T-cell (primary cell): ENCODE measurements at regions not wholly inside any gene's neighbourhood (a gene's known extent, or its start where the extent isn't known, plus 50 kb on each side); places are given as distances from the start of the nearest gene placed in this dataset.

Experiments used
- ATAC-seq, 4 experiments: fragments of 200-7000 bp in 3 of 4; fragments of 150-1000 bp in 1 of 4; cut with Tn5 transposase; replicated peaks in 1 of 4; 1 replicate in 3 of 4; 2 replicates in 1 of 4; pipeline ENCODE4 v1.10.0; 2021; ENCODE audit warnings: moderate library complexity in 3 of 4, mild to moderate bottlenecking in 2 of 4, moderate number of reproducible peaks in 1 of 4
- CTCF ChIA-PET, 2 donors: fragments of 300-600 bp; sonication (Branson Sonifier 250); formaldehyde crosslinking; loops; one replicate each; lab custom pipeline; 2022; ENCODE audit warnings: antibody characterized with exemption in 2 of 2; lab: Charles Lee
- POLR2A ChIA-PET, 2 donors: fragments of 300-600 bp; sonication (Branson Sonifier 250); formaldehyde crosslinking; loops; one replicate each; lab custom pipeline; 2022; ENCODE audit warnings: antibody characterized with exemption in 2 of 2; lab: Charles Lee
- DNase-seq, 35 experiments: peaks; one replicate each; pipeline versions ENCODE4 v3.0.0 to v3.0.0-alpha.2; 2013 to 2023
- H3K27ac ChIP-seq: one replicate; pipeline ENCODE4 v1.5.1; 2013; ENCODE audit warnings: low read length
- H3K27me3 ChIP-seq, 2 experiments: replicated peaks in 1 of 2; 1 replicate in 1 of 2; 2 replicates in 1 of 2; pipeline versions ENCODE4 v1.6.1 to v1.7.0; 2013; ENCODE audit warnings: low read length in 1 of 2, mixed read lengths in 1 of 2; ENCODE audit not compliant: control insufficient read depth in 2 of 2, insufficient read depth in 2 of 2; ENCODE audit errors: extremely low read depth in 1 of 2
- H3K36me3 ChIP-seq, 2 donors: 1 replicate in 1 of 2; 2 replicates in 1 of 2; pipeline versions ENCODE4 v1.6.1 to v1.7.0; 2013; ENCODE audit warnings: low read length in 1 of 2; ENCODE audit not compliant: control insufficient read depth in 2 of 2, insufficient read depth in 1 of 2; ENCODE audit errors: extremely low read depth in 1 of 2
- H3K4me1 ChIP-seq, 2 experiments: 1 replicate in 1 of 2; 2 replicates in 1 of 2; pipeline versions ENCODE4 v1.6.1 to v1.7.0; 2013; ENCODE audit warnings: low read length in 2 of 2, mixed read lengths in 1 of 2; ENCODE audit not compliant: insufficient read depth in 2 of 2, control insufficient read depth in 1 of 2; ENCODE audit errors: extremely low read depth in 1 of 2
- H3K4me3 ChIP-seq, 2 donors: 1 replicate in 1 of 2; 2 replicates in 1 of 2; pipeline versions ENCODE4 v1.5.1 to v1.7.0; 2013; ENCODE audit warnings: mild to moderate bottlenecking in 2 of 2, low read length in 1 of 2, moderate library complexity in 1 of 2; ENCODE audit not compliant: control insufficient read depth in 1 of 2; ENCODE audit errors: extremely low read depth in 1 of 2
- H3K9me3 ChIP-seq: 2 replicates; pipeline ENCODE4 v1.7.0; 2013
- H3K27ac Mint-ChIP-seq, 2 donors: one replicate each; pipeline ENCODE4 v1.8.0; 2020 to 2021; ENCODE audit warnings: mild to moderate bottlenecking in 2 of 2, mixed read lengths in 2 of 2
- H3K27me3 Mint-ChIP-seq, 2 donors: one replicate each; pipeline ENCODE4 v1.8.0; 2021 to 2022; ENCODE audit warnings: mixed read lengths in 2 of 2
- H3K36me3 Mint-ChIP-seq: one replicate; pipeline ENCODE4 v1.8.0; 2021; ENCODE audit warnings: mixed read lengths
- H3K4me1 Mint-ChIP-seq, 3 donors: one replicate each; pipeline ENCODE4 v1.8.0; 2020 to 2022; ENCODE audit warnings: mixed read lengths in 3 of 3, mild to moderate bottlenecking in 1 of 3
- H3K4me3 Mint-ChIP-seq, 3 donors: one replicate each; pipeline ENCODE4 v1.8.0; 2020 to 2022; ENCODE audit warnings: mild to moderate bottlenecking in 3 of 3, mixed read lengths in 3 of 3, moderate library complexity in 3 of 3
- H3K9me3 Mint-ChIP-seq, 3 donors: one replicate each; pipeline ENCODE4 v1.8.0; 2020 to 2022; ENCODE audit warnings: mixed read lengths in 3 of 3
- WGBS: methylation state at CpG from one replicate; pipeline ENCODE4 v1.1.5; 2013; ENCODE audit warnings: missing lambda C conversion rate; ENCODE audit not compliant: insufficient coverage; 5-methylcytosine and 5-hydroxymethylcytosine counted together

DNA sequence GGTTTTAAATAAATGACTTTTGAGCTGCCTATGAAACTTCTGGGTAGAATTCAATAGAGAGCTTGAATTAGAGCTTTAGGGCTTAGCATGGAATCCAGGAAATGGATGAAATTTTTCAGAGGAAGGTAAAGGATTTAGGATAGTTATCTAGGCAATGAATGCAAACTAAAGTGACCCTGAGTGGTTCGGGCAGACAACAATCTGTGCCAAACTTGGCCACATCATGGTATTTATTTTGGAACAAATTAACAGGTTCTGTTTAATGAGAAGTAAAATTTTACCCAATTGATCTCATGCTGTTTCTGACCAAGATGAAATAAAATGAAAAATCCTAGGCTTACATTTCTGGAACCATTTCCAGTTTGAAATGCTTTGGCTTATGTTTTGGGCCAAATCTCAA lies 934.4 kb downstream of the MAT2B start:
- Histone ChIP-seq H3K4me1 (no peaks in the 10 kb centered on the region), H3K4me3 (no peak overlapping the region), H3K27me3 (no peaks in the 10 kb centered on the region), H3K27ac (no peak overlapping the region), H3K9me3 (no peaks in the 10 kb centered on the region), H3K36me3 (no peaks in the 10 kb centered on the region)
- no peak overlapping the region for H3K4me3 Mint-ChIP-seq
- H3K27me3 Mint-ChIP-seq = no peaks in the 10 kb centered on the region
- H3K9me3 Mint-ChIP-seq = peaks cover 1 to 15% (median 11%) of the 10 kb centered on the region in 3 donors
- ATAC-seq (no peak), DNase-seq (no peak)
- POLR2A ChIA-PET = no interaction called here
- no peak overlapping the region for H3K27ac Mint-ChIP-seq
- H3K4me1 Mint-ChIP-seq = no peaks in the 10 kb centered on the region
- H3K36me3 Mint-ChIP-seq = no peaks in the 10 kb centered on the region
- CTCF ChIA-PET = no interaction called here
- WGBS = no CpG with 5 or more reads among the region's 1 CpG

GRCh38 chr5:164449460-164449859 lies 944.0 kb downstream of the MAT2B start:
- ChIA-PET POLR2A (no interaction called here), CTCF (no interaction called here)
- Mint-ChIP-seq H3K36me3 (no peaks in the 10 kb centered on the region), H3K27me3 (no peaks in the 10 kb centered on the region), H3K27ac (no peak overlapping the region), H3K4me1 (no peaks in the 10 kb centered on the region), H3K9me3 (peaks cover 5 to 7% (median 6%) of the 10 kb centered on the region in 3 donors), H3K4me3 (no peak overlapping the region)
- H3K27ac ChIP-seq = no peak overlapping the region
- H3K36me3 ChIP-seq = no peaks in the 10 kb centered on the region
- WGBS = 83% methylated on average over 1 of the region's 1 CpG
- H3K4me1 ChIP-seq = no peaks in the 10 kb centered on the region
- H3K9me3 ChIP-seq = no peaks in the 10 kb centered on the region
- DNase-seq (no peak), ATAC-seq (no peak)
- H3K4me3 ChIP-seq = no peak overlapping the region
- H3K27me3 ChIP-seq = no peaks in the 10 kb centered on the region

GRCh38 chr5:164466033-164466432 lies 960.6 kb downstream of the MAT2B start:
- H3K4me1 ChIP-seq = no peaks in the 10 kb centered on the region
- H3K36me3 ChIP-seq = no peaks in the 10 kb centered on the region
- H3K9me3 ChIP-seq = no peaks in the 10 kb centered on the region
- Mint-ChIP-seq H3K4me3 (no peak overlapping the region), H3K27ac (no peak overlapping the region), H3K27me3 (no peaks in the 10 kb centered on the region), H3K9me3 (peaks cover 4 to 17% (median 13%) of the 10 kb centered on the region in 3 donors), H3K4me1 (no peaks in the 10 kb centered on the region), H3K36me3 (no peaks in the 10 kb centered on the region)
- ChIA-PET POLR2A (no interaction called here), CTCF (no interaction called here)
- no peak for ATAC-seq
- DNase-seq = no peak
- no peaks in the 10 kb centered on the region for H3K27me3 ChIP-seq
- no peak overlapping the region for H3K27ac ChIP-seq
- H3K4me3 ChIP-seq = no peak overlapping the region

- no peaks in the 10 kb centered on the region for H3K27me3 ChIP-seq
- no peaks in the 10 kb centered on the region for H3K36me3 ChIP-seq
- no peaks in the 10 kb centered on the region for H3K9me3 ChIP-seq
- CTCF ChIA-PET = no interaction called here
- no peaks in the 10 kb centered on the region for H3K36me3 Mint-ChIP-seq
- no peak overlapping the region for H3K4me3 ChIP-seq
- ATAC-seq (no peak), DNase-seq (no peak)
- POLR2A ChIA-PET = no interaction called here
- no peak overlapping the region for H3K27ac ChIP-seq
- no peak overlapping the region for H3K27ac Mint-ChIP-seq
- WGBS = 89% methylated on average over 1 of the region's 1 CpG
- H3K27me3 Mint-ChIP-seq = no peaks in the 10 kb centered on the region
- H3K4me3 Mint-ChIP-seq = no peak overlapping the region
- H3K4me1 ChIP-seq = no peaks in the 10 kb centered on the region
- H3K4me1 Mint-ChIP-seq = no peaks in the 10 kb centered on the region
- H3K9me3 Mint-ChIP-seq = peaks cover 0 to 14% (median 5%) of the 10 kb centered on the region in 3 donors
Measured at GRCh38 chr5:164470312-164470711, 964.9 kb downstream of the MAT2B start.

- no peak overlapping the region for H3K27ac ChIP-seq
- H3K4me3 ChIP-seq = no peak overlapping the region
- H3K4me1 ChIP-seq = no peaks in the 10 kb centered on the region
- ATAC-seq = no peak
- no peaks in the 10 kb centered on the region for H3K27me3 Mint-ChIP-seq
- no peaks in the 10 kb centered on the region for H3K9me3 ChIP-seq
- POLR2A ChIA-PET = no interaction called here
- H3K9me3 Mint-ChIP-seq = peaks cover 0 to 12% (median 4%) of the 10 kb centered on the region in 3 donors
- DNase-seq = no peak
- H3K4me3 Mint-ChIP-seq = no peak overlapping the region
- CTCF ChIA-PET = no interaction called here
- no peaks in the 10 kb centered on the region for H3K36me3 Mint-ChIP-seq
- no peaks in the 10 kb centered on the region for H3K27me3 ChIP-seq
- no peaks in the 10 kb centered on the region for H3K4me1 Mint-ChIP-seq
- no peaks in the 10 kb centered on the region for H3K36me3 ChIP-seq
- WGBS = no CpG with 5 or more reads among the region's 1 CpG
- no peak overlapping the region for H3K27ac Mint-ChIP-seq
Measured at GRCh38 chr5:164472165-164472564, 966.7 kb downstream of the MAT2B start.

GRCh38 chr5:164475339-164475977 lies 970.0 kb downstream of the MAT2B start:
- Mint-ChIP-seq H3K27ac (no peak overlapping the region), H3K27me3 (no peaks in the 10 kb centered on the region), H3K4me1 (no peaks in the 10 kb centered on the region), H3K9me3 (peaks cover 4 to 11% (median 4%) of the 10 kb centered on the region in 3 donors), H3K36me3 (no peaks in the 10 kb centered on the region), H3K4me3 (no peak overlapping the region)
- DNase-seq = no peak
- no peaks in the 10 kb centered on the region for H3K36me3 ChIP-seq
- no peaks in the 10 kb centered on the region for H3K27me3 ChIP-seq
- no peak overlapping the region for H3K4me3 ChIP-seq
- no peak for ATAC-seq
- whole genome bisulfite sequencing = no CpG with 5 or more reads among the region's 3 CpGs
- H3K27ac ChIP-seq = no peak overlapping the region
- no peaks in the 10 kb centered on the region for H3K9me3 ChIP-seq
- CTCF ChIA-PET = no interaction called here
- no peaks in the 10 kb centered on the region for H3K4me1 ChIP-seq
- POLR2A ChIA-PET = no interaction called here

GRCh38 chr5:164481270-164481669 lies 975.9 kb downstream of the MAT2B start:
- WGBS = no CpG with 5 or more reads among the region's 3 CpGs
- no peaks in the 10 kb centered on the region for H3K27me3 Mint-ChIP-seq
- H3K4me1 Mint-ChIP-seq = no peaks in the 10 kb centered on the region
- no peaks in the 10 kb centered on the region for H3K36me3 Mint-ChIP-seq
- ChIA-PET CTCF (no interaction called here), POLR2A (no interaction called here)
- H3K27me3 ChIP-seq = no peaks in the 10 kb centered on the region
- H3K27ac Mint-ChIP-seq = no peak overlapping the region
- ATAC-seq = no peak
- peaks cover 6 to 9% (median 8%) of the 10 kb centered on the region in 3 donors for H3K9me3 Mint-ChIP-seq
- H3K4me3 Mint-ChIP-seq = no peak overlapping the region
- H3K4me1 ChIP-seq = no peaks in the 10 kb centered on the region
- H3K4me3 ChIP-seq = no peak overlapping the region
- no peak for DNase-seq
- no peaks in the 10 kb centered on the region for H3K9me3 ChIP-seq
- no peaks in the 10 kb centered on the region for H3K36me3 ChIP-seq
- no peak overlapping the region for H3K27ac ChIP-seq
